PC-9 (cell line): ENCODE measurements at regions not wholly inside any gene's neighbourhood (a gene's known extent, or its start where the extent isn't known, plus 50 kb on each side); places are given as distances from the start of the nearest gene placed in this dataset.

Experiments used
- BruUV-seq: library from RNA; stranded (reverse); fragments of 400-500 nt; replicated peaks from 2 replicates; lab custom pipeline; 2021; lab: Mats Ljungman, UMichigan
- CTCF ChIA-PET: fragments of 300-600 bp; sonication (Branson Sonifier 250); formaldehyde crosslinking; loops from one replicate; lab custom pipeline; 2022; ENCODE audit warnings: antibody characterized with exemption; lab: Charles Lee
- POLR2A ChIA-PET: fragments of 300-600 bp; sonication (Branson Sonifier 250); formaldehyde crosslinking; loops from one replicate; lab custom pipeline; 2022; ENCODE audit warnings: antibody characterized with exemption; ENCODE audit not compliant: unreplicated experiment; lab: Charles Lee
- DNase-seq, 2 experiments: peaks; one replicate each; pipeline versions ENCODE4 v3.0.0 to v3.0.0-alpha.2; 2015 to 2022; ENCODE audit warnings: mixed read lengths in 1 of 2
- H2AFZ ChIP-seq: fragments of 200-600 bp; sonication (generic); 2 replicates; pipeline ENCODE4 v1.8.1; 2017; ENCODE audit warnings: antibody characterized with exemption
- H3F3A ChIP-seq: fragments of 200-600 bp; sonication (generic); 2 replicates; pipeline ENCODE4 v1.8.1; 2017; ENCODE audit warnings: antibody characterized with exemption, mild to moderate bottlenecking, low read depth; ENCODE audit not compliant: insufficient read depth
- H3K27ac ChIP-seq: fragments of 200-600 bp; sonication (generic); 2 replicates; pipeline ENCODE4 v1.6.1; 2016; ENCODE audit warnings: mixed run types
- H3K27me3 ChIP-seq: fragments of 200-600 bp; sonication (generic); 2 replicates; pipeline ENCODE4 v1.6.1; 2016; ENCODE audit warnings: low read depth, mixed run types; ENCODE audit not compliant: insufficient read depth
- H3K36me3 ChIP-seq: fragments of 200-600 bp; sonication (generic); 2 replicates; pipeline ENCODE4 v1.6.1; 2016; ENCODE audit warnings: low read depth, mixed run types
- H3K4me1 ChIP-seq: fragments of 200-600 bp; sonication (generic); replicated peaks from 2 replicates; pipeline ENCODE4 v1.6.1; 2016; ENCODE audit warnings: mixed run types; ENCODE audit not compliant: insufficient read depth
- H3K4me2 ChIP-seq: fragments of 200-600 bp; sonication (generic); 2 replicates; pipeline ENCODE4 v1.6.1; 2017; ENCODE audit warnings: mixed run types
- H3K4me3 ChIP-seq: fragments of 200-600 bp; sonication (generic); 2 replicates; pipeline ENCODE4 v1.6.1; 2016; ENCODE audit warnings: mixed run types
- H3K79me2 ChIP-seq: fragments of 200-600 bp; sonication (generic); 2 replicates; pipeline ENCODE4 v1.6.1; 2017; ENCODE audit warnings: low read depth, mixed run types
- H3K9me2 ChIP-seq: fragments of 200-600 bp; sonication (generic); 2 replicates; pipeline ENCODE4 v1.8.1; 2017; ENCODE audit warnings: mild to moderate bottlenecking; ENCODE audit not compliant: insufficient read depth
- H3K9me3 ChIP-seq: fragments of 200-600 bp; sonication (generic); 2 replicates; pipeline ENCODE4 v1.8.1; 2016; ENCODE audit warnings: low read depth; ENCODE audit not compliant: insufficient read depth
- H4K20me1 ChIP-seq: fragments of 200-600 bp; sonication (generic); 2 replicates; pipeline ENCODE4 v1.8.1; 2017; ENCODE audit not compliant: insufficient read depth
- CTCF ChIP-seq: fragments of 200-600 bp; sonication (generic); conservative IDR thresholded peaks from 2 replicates; pipeline ENCODE4 v1.6.1; 2017; ENCODE audit warnings: mixed run types, antibody characterized with exemption, mild to moderate bottlenecking, moderate library complexity
- EZH2 ChIP-seq: fragments of 200-600 bp; sonication (generic); IDR thresholded peaks from 2 replicates; pipeline ENCODE4 v1.8.0; 2017; ENCODE audit warnings: antibody characterized with exemption, low read depth
- intact Hi-C: fragments of 100-400 bp; cut with micrococcal nuclease; formaldehyde crosslinking; loops from one replicate; pipeline ENCODE4 v1.10.0; 2022; ENCODE audit not compliant: unreplicated experiment

GRCh38 chr12:102755266-102755665, 161.8 kb downstream of the PAH start:
- no peaks in the 10 kb centered on the region for H3F3A ChIP-seq
- intact Hi-C loops: no loop called here
- no peaks in the 10 kb centered on the region for H4K20me1 ChIP-seq
- H3K79me2 ChIP-seq: no peaks in the 10 kb centered on the region
- no peaks in the 10 kb centered on the region for H3K36me3 ChIP-seq
- H3K4me1 ChIP-seq: no peaks in the 10 kb centered on the region
- POLR2A ChIA-PET: no interaction called here
- no peaks in the 10 kb centered on the region; the same call in 1 of the 2 replicates for H3K9me3 ChIP-seq
- no peak overlapping the region for H2AFZ ChIP-seq
- TF ChIP-seq CTCF (no peak), EZH2 (no peak)
- peaks cover 8% of the 10 kb centered on the region; the same call in 1 of the 2 replicates for H3K27me3 ChIP-seq
- H3K4me3 ChIP-seq: no peak overlapping the region
- CTCF ChIA-PET: no interaction called here
- no peak for DNase-seq
- BruUV-seq: no TSS peak
- no peak overlapping the region for H3K4me2 ChIP-seq
- H3K9me2 ChIP-seq: no peaks in the 10 kb centered on the region
- no peak overlapping the region for H3K27ac ChIP-seq

- H3K4me1 ChIP-seq: no peaks in the 10 kb centered on the region
- H3F3A ChIP-seq: no peaks in the 10 kb centered on the region
- H3K27ac ChIP-seq: no peak overlapping the region
- no peak overlapping the region for H3K4me2 ChIP-seq
- H3K9me2 ChIP-seq: no peaks in the 10 kb centered on the region
- CTCF ChIA-PET: no interaction called here
- H3K27me3 ChIP-seq: peaks cover 8% of the 10 kb centered on the region; the same call in 1 of the 2 replicates
- no TSS peak for BruUV-seq
- intact Hi-C loops: no loop called here
- TF ChIP-seq EZH2 (no peak), CTCF (no peak)
- no peak overlapping the region for H3K4me3 ChIP-seq
- no peaks in the 10 kb centered on the region; the same call in 1 of the 2 replicates for H3K9me3 ChIP-seq
- no peaks in the 10 kb centered on the region for H3K36me3 ChIP-seq
- POLR2A ChIA-PET: no interaction called here
- no peaks in the 10 kb centered on the region for H3K79me2 ChIP-seq
- DNase-seq: no peak
- H2AFZ ChIP-seq: no peak overlapping the region
- H4K20me1 ChIP-seq: no peaks in the 10 kb centered on the region
These were observed 163.2 kb downstream of the PAH start for GRCh38 chr12:102753802-102754201.

- ChIA-PET CTCF (no interaction called here), POLR2A (no interaction called here)
- intact Hi-C loops: no loop called here
These were observed 168.3 kb downstream of the PAH start for GRCh38 chr12:102748704-102749103.

More at GRCh38 chr12:102748704-102749103, 168.3 kb downstream of the PAH start:
- Histone ChIP-seq H3K4me1 (no peaks in the 10 kb centered on the region), H4K20me1 (no peaks in the 10 kb centered on the region), H3K36me3 (no peaks in the 10 kb centered on the region), H3F3A (no peaks in the 10 kb centered on the region), H3K4me3 (no peak overlapping the region), H3K79me2 (no peaks in the 10 kb centered on the region), H3K9me2 (no peaks in the 10 kb centered on the region), H2AFZ (no peak overlapping the region), H3K27me3 (0 out of 2 replicates have a peak, but pooled peaks cover 2% of the 10 kb centered on the region), H3K27ac (no peak overlapping the region), H3K4me2 (no peak overlapping the region), H3K9me3 (no peaks in the 10 kb centered on the region)
- BruUV-seq: no TSS peak
- DNase-seq: no peak
- TF ChIP-seq CTCF (no peak), EZH2 (no peak)
